NCI-H748 (cell line): ENCODE measurements at regions not wholly inside any gene's neighbourhood (a gene's known extent, or its start where the extent isn't known, plus 50 kb on each side); places are given as distances from the start of the nearest gene placed in this dataset.
"Not testable (repeated sequence)": the region's sequence is repeated elsewhere in the genome, so short reads cannot be mapped to it uniquely, and the experiment has no call there.

Source experiments
- DNase-seq: peaks from one replicate; lab custom pipeline; 2025; ENCODE audit not compliant: unreplicated experiment; lab: John Stamatoyannopoulos, UW

- DNase-seq, result no peak
These were observed 228.2 kb downstream of the RFPL4B start for GRCh38 chr6:112575309-112575834.

- no peak for DNase-seq
These were observed 229.3 kb downstream of the RFPL4B start for GRCh38 chr6:112576423-112576822.

GRCh38 chr6:112579601-112580000, 232.5 kb downstream of the RFPL4B start:
- DNase-seq, result no peak

GRCh38 chr6:112581015-112581414, 233.9 kb downstream of the RFPL4B start:
- no peak for DNase-seq

- DNase-seq, result no peak
These were observed 243.2 kb downstream of the RFPL4B start for GRCh38 chr6:112590326-112590725.

GRCh38 chr6:112591329-112591728, 244.2 kb downstream of the RFPL4B start:
- no peak for DNase-seq

- DNase-seq, result no peak
These were observed 245.0 kb downstream of the RFPL4B start for GRCh38 chr6:112592159-112592558.

- no peak for DNase-seq
These were observed 247.9 kb downstream of the RFPL4B start for GRCh38 chr6:112594886-112595594.

GRCh38 chr6:112595841-112596240, 248.7 kb downstream of the RFPL4B start:
- no peak for DNase-seq

GRCh38 chr6:112597176-112597575, 250.0 kb downstream of the RFPL4B start:
- no peak for DNase-seq

GRCh38 chr6:112600168-112600567, 253.0 kb downstream of the RFPL4B start:
- DNase-seq, result no peak

GRCh38 chr6:112603726-112604125, 256.6 kb downstream of the RFPL4B start:
- no peak for DNase-seq

- DNase-seq, result peak; percentile 22
These were observed 259.7 kb downstream of the RFPL4B start for GRCh38 chr6:112606656-112607435.

GRCh38 chr6:112608925-112609324, 261.8 kb downstream of the RFPL4B start:
- not testable (repeated sequence) for DNase-seq

- DNase-seq, result no peak
These were observed 266.3 kb downstream of the RFPL4B start for GRCh38 chr6:112613410-112613809.

- peak; percentile 22 for DNase-seq
These were observed 271.7 kb downstream of the RFPL4B start for GRCh38 chr6:112618849-112619248.

- no peak for DNase-seq
These were observed 273.9 kb downstream of the RFPL4B start for GRCh38 chr6:112620812-112621569.

GRCh38 chr6:112622036-112622435, 274.9 kb downstream of the RFPL4B start:
- no peak for DNase-seq

- no peak for DNase-seq
These were observed 279.4 kb downstream of the RFPL4B start for GRCh38 chr6:112626468-112627082.

GRCh38 chr6:112634376-112634775, 287.2 kb downstream of the RFPL4B start:
- DNase-seq, result no peak

GRCh38 chr6:112636650-112637262, 289.6 kb downstream of the RFPL4B start:
- DNase-seq, result no peak
